G401.6 (cell line): ENCODE measurements at regions not wholly inside any gene's neighbourhood (a gene's known extent, or its start where the extent isn't known, plus 50 kb on each side); places are given as distances from the start of the nearest gene placed in this dataset.
"Not testable (repeated sequence)": the region's sequence is repeated elsewhere in the genome, so short reads cannot be mapped to it uniquely, and the experiment has no call there.

Source experiments
- FAIRE-seq: peaks from 2 replicates; lab custom pipeline; 2012; peaks lifted over from hg19 to GRCh38; lab: Jason Lieb, UNC

GRCh38 chr12:126021675-126022074, 956.4 kb downstream of the AACS start:
- FAIRE-seq, result no peak

- FAIRE-seq, result no peak
These were observed 962.6 kb downstream of the AACS start for GRCh38 chr12:126027825-126028224.

GRCh38 chr12:126030573-126030972, 965.3 kb downstream of the AACS start:
- no peak for FAIRE-seq

GRCh38 chr12:126033751-126034150, 968.5 kb downstream of the AACS start:
- no peak for FAIRE-seq

- FAIRE-seq, result no peak
These were observed 971.1 kb downstream of the AACS start for GRCh38 chr12:126036348-126036747.

GRCh38 chr12:126038434-126038833, 973.2 kb downstream of the AACS start:
- FAIRE-seq, result no peak

GRCh38 chr12:126040307-126040706, 975.1 kb downstream of the AACS start:
- FAIRE-seq, result no peak

- FAIRE-seq, result no peak
These were observed 977.1 kb downstream of the AACS start for GRCh38 chr12:126042286-126042685.

GRCh38 chr12:126049501-126049900, 984.3 kb downstream of the AACS start:
- not testable (repeated sequence) for FAIRE-seq

GRCh38 chr12:126051611-126052107, 986.4 kb downstream of the AACS start:
- FAIRE-seq, result no peak

- no peak for FAIRE-seq
These were observed 990.3 kb downstream of the AACS start for GRCh38 chr12:126055521-126055920.

GRCh38 chr12:126061777-126062176, 996.5 kb downstream of the AACS start:
- no peak for FAIRE-seq

- no peak for FAIRE-seq
These were observed 998.8 kb downstream of the AACS start for GRCh38 chr12:126064028-126064427.

GRCh38 chr12:126067626-126068329, 1002.5 kb downstream of the AACS start:
- no peak for FAIRE-seq

- FAIRE-seq, result no peak
These were observed 1004.4 kb downstream of the AACS start for GRCh38 chr12:126069549-126070165.

GRCh38 chr12:126076515-126076914, 1011.3 kb downstream of the AACS start:
- FAIRE-seq, result no peak

- no peak for FAIRE-seq
These were observed 1018.7 kb downstream of the AACS start for GRCh38 chr12:126083926-126084325.

- no peak for FAIRE-seq
These were observed 1019.2 kb downstream of the AACS start for GRCh38 chr12:126084480-126084879.

GRCh38 chr12:126086242-126086641, 1021.0 kb downstream of the AACS start:
- FAIRE-seq, result no peak

GRCh38 chr12:126087692-126088091, 1022.5 kb downstream of the AACS start:
- no peak for FAIRE-seq

- no peak for FAIRE-seq
These were observed 1028.7 kb downstream of the AACS start for GRCh38 chr12:126093908-126094307.

- no peak for FAIRE-seq
These were observed 1030.7 kb downstream of the AACS start for GRCh38 chr12:126095748-126096510.

- FAIRE-seq, result no peak
These were observed 1041.5 kb downstream of the AACS start for GRCh38 chr12:126106706-126107105.
